Natural killer cell (primary cell): ENCODE measurements at regions not wholly inside any gene's neighbourhood (a gene's known extent, or its start where the extent isn't known, plus 50 kb on each side); places are given as distances from the start of the nearest gene placed in this dataset.

Experiments
- ATAC-seq, 3 donors: fragments of 150-1000 bp in 2 of 3; fragments of 200-7000 bp in 1 of 3; cut with Tn5 transposase; 1 replicate in 1 of 3; 2 replicates in 2 of 3; pipeline ENCODE4 v1.10.0; 2021; ENCODE audit warnings: mild to moderate bottlenecking in 2 of 3, moderate library complexity in 2 of 3
- DNase-seq, 2 donors: peaks; one replicate each; pipeline versions ENCODE4 v3.0.0 to v3.0.0-alpha.2; 2013 to 2021; ENCODE audit warnings: mixed read lengths in 1 of 2
- H3K27ac ChIP-seq: one replicate; pipeline ENCODE4 v1.5.1; 2013; ENCODE audit warnings: mild to moderate bottlenecking, low read length
- H3K27me3 ChIP-seq: one replicate; pipeline ENCODE4 v1.6.1; 2013; ENCODE audit warnings: low read length; ENCODE audit not compliant: control insufficient read depth, insufficient read depth
- H3K36me3 ChIP-seq: one replicate; pipeline ENCODE4 v1.6.1; 2013; ENCODE audit warnings: low read length; ENCODE audit not compliant: control insufficient read depth, insufficient read depth
- H3K4me1 ChIP-seq: one replicate; pipeline ENCODE4 v1.6.1; 2013; ENCODE audit warnings: low read length; ENCODE audit not compliant: control insufficient read depth, insufficient read depth
- H3K4me3 ChIP-seq: one replicate; pipeline ENCODE4 v1.5.1; 2013; ENCODE audit warnings: low read length
- H3K9me3 ChIP-seq: one replicate; pipeline ENCODE4 v1.6.1; 2013; ENCODE audit warnings: low read length; ENCODE audit not compliant: control insufficient read depth, insufficient read depth
- H3K27ac Mint-ChIP-seq, 2 donors: one replicate each; pipeline ENCODE4 v1.8.0; 2022; ENCODE audit warnings: mild to moderate bottlenecking in 2 of 2, mixed read lengths in 2 of 2, moderate library complexity in 1 of 2
- H3K27me3 Mint-ChIP-seq, 2 donors: one replicate each; pipeline ENCODE4 v1.8.0; 2022; ENCODE audit warnings: low read depth in 2 of 2, mixed read lengths in 2 of 2
- H3K36me3 Mint-ChIP-seq: one replicate; pipeline ENCODE4 v1.8.0; 2022; ENCODE audit warnings: mixed read lengths
- H3K4me1 Mint-ChIP-seq, 2 donors: one replicate each; pipeline ENCODE4 v1.8.0; 2022; ENCODE audit warnings: mixed read lengths in 2 of 2
- H3K4me3 Mint-ChIP-seq: one replicate; pipeline ENCODE4 v1.8.0; 2022; ENCODE audit warnings: mild to moderate bottlenecking, moderate library complexity, mixed read lengths
- H3K9me3 Mint-ChIP-seq, 2 donors: one replicate each; pipeline ENCODE4 v1.8.0; 2022; ENCODE audit warnings: mixed read lengths in 2 of 2
- CTCF ChIP-seq: fragments of 200-600 bp; IDR thresholded peaks from one replicate; pipeline ENCODE4 v1.8.0; 2022; ENCODE audit warnings: antibody characterized with exemption
- WGBS: methylation state at CpG from one replicate; pipeline ENCODE4 v1.1.7; 2013; ENCODE audit warnings: missing lambda C conversion rate; ENCODE audit not compliant: insufficient coverage; 5-methylcytosine and 5-hydroxymethylcytosine counted together
- intact Hi-C: fragments of 100-400 bp; cut with micrococcal nuclease; formaldehyde crosslinking; loops from one replicate; pipeline ENCODE4 v1.14.2; 2022

- H3K36me3 ChIP-seq: no peaks in the 10 kb centered on the region
- no peaks in the 10 kb centered on the region for H3K9me3 Mint-ChIP-seq
- intact Hi-C loops: no loop called here
- H3K4me3 ChIP-seq: no peak overlapping the region
- DNase-seq: no peak
- H3K4me1 Mint-ChIP-seq: no peaks in the 10 kb centered on the region
- H3K27ac ChIP-seq: no peak overlapping the region
- H3K9me3 ChIP-seq: no peaks in the 10 kb centered on the region
- no peaks in the 10 kb centered on the region for H3K4me1 ChIP-seq
- no peaks in the 10 kb centered on the region for H3K27me3 ChIP-seq
- TF ChIP-seq CTCF: no peak
- no peak for ATAC-seq
- no peak overlapping the region for H3K27ac Mint-ChIP-seq
- peaks cover 20 to 30% of the 10 kb centered on the region in 2 donors for H3K27me3 Mint-ChIP-seq
- H3K4me3 Mint-ChIP-seq: no peak overlapping the region
- H3K36me3 Mint-ChIP-seq: no peaks in the 10 kb centered on the region
- WGBS: 78% methylated on average over 8 of the region's 8 CpGs
Measured at GRCh38 chr9:131809941-131810344, 70.1 kb upstream of the RAPGEF1 start.

GRCh38 chr9:131808291-131808690, 68.4 kb upstream of the RAPGEF1 start:
- TF ChIP-seq CTCF: no peak
- no peaks in the 10 kb centered on the region for H3K36me3 ChIP-seq
- no peaks in the 10 kb centered on the region for H3K9me3 ChIP-seq
- H3K4me3 ChIP-seq: no peak overlapping the region
- Mint-ChIP-seq H3K4me1 (no peaks in the 10 kb centered on the region), H3K9me3 (no peaks in the 10 kb centered on the region), H3K36me3 (no peaks in the 10 kb centered on the region), H3K4me3 (no peak overlapping the region), H3K27me3 (peaks cover 20 to 30% of the 10 kb centered on the region in 2 donors), H3K27ac (no peak overlapping the region)
- WGBS: 94% methylated on average over 7 of the region's 7 CpGs
- intact Hi-C loops: no loop called here
- H3K27ac ChIP-seq: no peak overlapping the region
- no peak for DNase-seq
- H3K27me3 ChIP-seq: no peaks in the 10 kb centered on the region
- no peaks in the 10 kb centered on the region for H3K4me1 ChIP-seq
- ATAC-seq: no peak

GRCh38 chr9:131807144-131807983, 67.5 kb upstream of the RAPGEF1 start:
- no peak overlapping the region for H3K27ac Mint-ChIP-seq
- intact Hi-C loops: no loop called here
- no peaks in the 10 kb centered on the region for H3K36me3 Mint-ChIP-seq
- no peaks in the 10 kb centered on the region for H3K9me3 Mint-ChIP-seq
- Histone ChIP-seq H3K36me3 (no peaks in the 10 kb centered on the region), H3K27ac (no peak overlapping the region), H3K4me3 (no peak overlapping the region), H3K4me1 (no peaks in the 10 kb centered on the region), H3K27me3 (no peaks in the 10 kb centered on the region), H3K9me3 (no peaks in the 10 kb centered on the region)
- DNase-seq: no peak
- no peak for ATAC-seq
- H3K4me1 Mint-ChIP-seq: no peaks in the 10 kb centered on the region
- no peak for TF ChIP-seq CTCF
- no peak overlapping the region for H3K4me3 Mint-ChIP-seq
- peaks cover 20 to 23% of the 10 kb centered on the region in 2 donors for H3K27me3 Mint-ChIP-seq
- WGBS: 10% methylated on average over 11 of the region's 19 CpGs

- no peak overlapping the region for H3K27ac ChIP-seq
Measured at GRCh38 chr9:131805803-131806202, 65.9 kb upstream of the RAPGEF1 start.

More at GRCh38 chr9:131805803-131806202, 65.9 kb upstream of the RAPGEF1 start:
- Mint-ChIP-seq H3K27me3 (peaks cover 15 to 23% of the 10 kb centered on the region in 2 donors), H3K4me1 (no peaks in the 10 kb centered on the region), H3K27ac (no peak overlapping the region), H3K9me3 (no peaks in the 10 kb centered on the region), H3K36me3 (no peaks in the 10 kb centered on the region), H3K4me3 (no peak overlapping the region)
- Histone ChIP-seq H3K4me3 (no peak overlapping the region), H3K27me3 (no peaks in the 10 kb centered on the region), H3K9me3 (no peaks in the 10 kb centered on the region), H3K4me1 (no peaks in the 10 kb centered on the region), H3K36me3 (no peaks in the 10 kb centered on the region)
- intact Hi-C loops: no loop called here
- no peak for DNase-seq
- no peak for ATAC-seq
- TF ChIP-seq CTCF: no peak
- 79% methylated on average over 8 of the region's 8 CpGs for WGBS
